Transverse colon (tissue), 4 donors: ENCODE measurements at regions not wholly inside any gene's neighbourhood (a gene's known extent, or its start where the extent isn't known, plus 50 kb on each side); places are given as distances from the start of the nearest gene placed in this dataset.
A peak's percentile ranks its signal among the peaks of the same experiment; 100 is the strongest.

ENCODE experiments used
- DNase-seq: peaks from one replicate; pipeline ENCODE4 v3.0.0-alpha.2; 2019
- H3K27ac ChIP-seq, 4 donors: fragments of 200-600 bp; sonication (generic); 2 replicates each; pipeline ENCODE4 v1.5.1; 2016 to 2018; ENCODE audit warnings: inconsistent platforms in 4 of 4
- H3K27me3 ChIP-seq: fragments of 200-600 bp; sonication (generic); 2 replicates; pipeline ENCODE4 v1.5.1; 2017; ENCODE audit warnings: inconsistent platforms
- H3K36me3 ChIP-seq, 4 donors: fragments of 200-600 bp; sonication (generic); 2 replicates each; pipeline ENCODE4 v1.5.1; 2017 to 2019; ENCODE audit warnings: inconsistent platforms in 4 of 4
- H3K4me1 ChIP-seq, 4 donors: fragments of 200-600 bp; sonication (generic); 2 replicates each; pipeline ENCODE4 v1.5.1; 2017 to 2020; ENCODE audit warnings: inconsistent platforms in 4 of 4
- H3K4me3 ChIP-seq, 4 donors: fragments of 200-600 bp; sonication (generic); 1 replicate in 1 of 4; 2 replicates in 3 of 4; pipeline versions ENCODE4 v1.5.1 to v1.6.1; 2017 to 2019; ENCODE audit warnings: inconsistent platforms in 4 of 4
- H3K9me3 ChIP-seq, 2 donors: fragments of 200-600 bp; sonication (generic); 2 replicates each; pipeline ENCODE4 v1.5.1; 2017 to 2019; ENCODE audit warnings: inconsistent platforms in 2 of 2
- CTCF ChIP-seq, 5 experiments: fragments of 200-600 bp in 3 of 5; fragments of 450-650 bp in 2 of 5; sonication (generic) in 3 of 5; IDR thresholded peaks; 1 replicate in 2 of 5; 2 replicates in 3 of 5; pipeline ENCODE4 v1.5.1; 2016 to 2017; ENCODE audit warnings: antibody characterized with exemption in 5 of 5, inconsistent platforms in 3 of 5, mild to moderate bottlenecking in 2 of 5, moderate library complexity in 1 of 5
- EP300 ChIP-seq: sonication (generic); formaldehyde crosslinking; IDR thresholded peaks from one replicate; pipeline ENCODE4 v1.6.1; 2017; ENCODE audit warnings: antibody characterized with exemption, low read depth
- POLR2A ChIP-seq: fragments of 450-650 bp; IDR thresholded peaks from one replicate; pipeline ENCODE4 v1.6.1; 2016; ENCODE audit warnings: antibody characterized with exemption, mild to moderate bottlenecking, moderate library complexity
- POLR2AphosphoS5 ChIP-seq, 3 donors: sonication (generic); formaldehyde crosslinking; IDR thresholded peaks; one replicate each; pipeline ENCODE4 v1.6.1; 2016; ENCODE audit warnings: antibody characterized with exemption in 3 of 3
- WGBS, 2 donors: methylation state at CpG; one replicate each; pipeline ENCODE4 v1.1.5; 2018; ENCODE audit warnings: low coverage in 1 of 2; 5-methylcytosine and 5-hydroxymethylcytosine counted together
- in situ Hi-C, 4 donors: fragments of 200-750 bp; cut with MboI; loops; one replicate each; pipeline versions ENCODE4 v1.15.0 to v1.15.1; 2017; ENCODE audit warnings: low sequenced_read_pairs in 3 of 4, low pct_ligation_motif_present in 1 of 4, low pct_unique_long_range_greater_than_20kb in 1 of 4
- intact Hi-C: fragments of 100-400 bp; cut with DNase I; formaldehyde crosslinking; loops from one replicate; pipeline ENCODE4 v1.15.1; 2023; ENCODE audit warnings: low total_unique reads

GRCh38 chr2:195498176-195498575, 158.8 kb upstream of the SLC39A10 start:
- Histone ChIP-seq H3K4me3 (no peak overlapping the region), H3K27me3 (no peaks in the 10 kb centered on the region), H3K36me3 (no peaks in the 10 kb centered on the region), H3K4me1 (peaks cover 0 to 15% (median 0%) of the 10 kb centered on the region in 4 donors), H3K27ac (no peak overlapping the region), H3K9me3 (no peaks in the 10 kb centered on the region)
- intact Hi-C loops (no loop called here), in situ Hi-C loops (loop anchor here in 1 of 4 donors (10.0 kb wide), 1 partner anchor 167 kb away; no protein-coding TSS in a partner anchor)
- no peak for TF ChIP-seq POLR2A
- peak in 4 of 5 experiments; percentile 24 to 38 (median 33) for TF ChIP-seq CTCF (IDR thresholded peaks at IDR 0.05)
- DNase-seq: peak; percentile 57

- in situ Hi-C loops (loop anchor here in 1 of 4 donors (10.0 kb wide), 1 partner anchor 168 kb away; no protein-coding TSS in a partner anchor), intact Hi-C loops (no loop called here)
- Histone ChIP-seq H3K4me1 (peaks cover 0 to 8% (median 0%) of the 10 kb centered on the region in 4 donors), H3K27ac (no peak overlapping the region), H3K36me3 (no peaks in the 10 kb centered on the region), H3K27me3 (no peaks in the 10 kb centered on the region), H3K9me3 (no peaks in the 10 kb centered on the region), H3K4me3 (no peak overlapping the region)
- 86 to 90% methylated on average over 2 of the region's 2 CpGs for WGBS, 2 donors
- no peak for DNase-seq
- TF ChIP-seq POLR2A (no peak), CTCF (IDR thresholded peaks at IDR 0.05) (no peak), EP300 (no peak), POLR2AphosphoS5 (IDR thresholded peaks at IDR 0.05) (no peak)
Observed at GRCh38 chr2:195496991-195497390, 160.0 kb upstream of the SLC39A10 start.

GRCh38 chr2:195495966-195496365, 161.1 kb upstream of the SLC39A10 start:
- Histone ChIP-seq H3K9me3 (no peaks in the 10 kb centered on the region), H3K4me3 (no peak overlapping the region), H3K36me3 (no peaks in the 10 kb centered on the region), H3K4me1 (peaks cover 0 to 8% (median 0%) of the 10 kb centered on the region in 4 donors), H3K27me3 (no peaks in the 10 kb centered on the region), H3K27ac (no peak overlapping the region)
- in situ Hi-C loops: loop anchor here in 1 of 4 donors (10.0 kb wide), 1 partner anchor 169 kb away; no protein-coding TSS in a partner anchor
- DNase-seq: no peak
- intact Hi-C loops: no loop called here
- TF ChIP-seq EP300: no peak
- no peak for TF ChIP-seq POLR2AphosphoS5 (IDR thresholded peaks at IDR 0.05)
- TF ChIP-seq CTCF (IDR thresholded peaks at IDR 0.05): no peak
- TF ChIP-seq POLR2A: no peak

- H3K4me3 ChIP-seq: no peak overlapping the region
- no peaks in the 10 kb centered on the region for H3K36me3 ChIP-seq
- no peak overlapping the region for H3K27ac ChIP-seq
- intact Hi-C loops (no loop called here), in situ Hi-C loops (loop anchor here in 1 of 4 donors (10.0 kb wide), 1 partner anchor 169 kb away; no protein-coding TSS in a partner anchor)
- WGBS, 2 donors: 83 to 98% methylated on average over 1 to 2 of the region's 2 CpGs
- DNase-seq: no peak
- no peaks in the 10 kb centered on the region for H3K9me3 ChIP-seq
- no peak for TF ChIP-seq POLR2A
- no peak for TF ChIP-seq POLR2AphosphoS5 (IDR thresholded peaks at IDR 0.05)
- no peak for TF ChIP-seq CTCF (IDR thresholded peaks at IDR 0.05)
- TF ChIP-seq EP300: no peak
- no peaks in the 10 kb centered on the region for H3K27me3 ChIP-seq
- peaks cover 0 to 8% (median 0%) of the 10 kb centered on the region in 4 donors for H3K4me1 ChIP-seq
Observed at GRCh38 chr2:195495351-195495750, 161.7 kb upstream of the SLC39A10 start.
